Esophagus squamous epithelium (tissue), 5 donors: ENCODE measurements at regions not wholly inside any gene's neighbourhood (a gene's known extent, or its start where the extent isn't known, plus 50 kb on each side); places are given as distances from the start of the nearest gene placed in this dataset.
"Not testable (repeated sequence)": the region's sequence is repeated elsewhere in the genome, so short reads cannot be mapped to it uniquely, and the experiment has no call there.

ENCODE experiments used
- DNase-seq: peaks from one replicate; lab custom pipeline; 2025; lab: John Stamatoyannopoulos, UW
- H3K27ac ChIP-seq, 4 donors: fragments of 200-600 bp; sonication (generic); one replicate each; pipeline ENCODE4 v1.5.1; 2016 to 2019; ENCODE audit warnings: mild to moderate bottlenecking in 1 of 4
- H3K27me3 ChIP-seq, 4 donors: fragments of 200-600 bp; sonication (generic); 1 replicate in 3 of 4; 2 replicates in 1 of 4; pipeline versions ENCODE4 v1.5.1 to v1.6.0; 2017 to 2021; ENCODE audit warnings: antibody characterized with exemption in 1 of 4
- H3K36me3 ChIP-seq, 3 donors: fragments of 200-600 bp; sonication (generic); one replicate each; pipeline ENCODE4 v1.5.1; 2016 to 2019
- H3K4me1 ChIP-seq, 3 donors: fragments of 200-600 bp; sonication (generic); one replicate each; pipeline ENCODE4 v1.5.1; 2017 to 2019
- H3K4me3 ChIP-seq, 4 donors: fragments of 200-600 bp; sonication (generic); 1 replicate in 3 of 4; 2 replicates in 1 of 4; pipeline ENCODE4 v1.5.1; 2016 to 2019; ENCODE audit warnings: mild to moderate bottlenecking in 2 of 4, moderate library complexity in 1 of 4
- H3K9me3 ChIP-seq, 3 donors: fragments of 200-600 bp; sonication (generic); one replicate each; pipeline ENCODE4 v1.5.1; 2016 to 2019
- POLR2A ChIP-seq, 4 donors: fragments of 450-650 bp; IDR thresholded peaks; one replicate each; pipeline ENCODE4 v1.6.1; 2017; ENCODE audit warnings: antibody characterized with exemption in 4 of 4, mild to moderate bottlenecking in 4 of 4, moderate library complexity in 3 of 4
- WGBS, 2 donors: methylation state at CpG; one replicate each; pipeline ENCODE4 v1.1.5; 2018; 5-methylcytosine and 5-hydroxymethylcytosine counted together
- intact Hi-C: fragments of 100-400 bp; cut with DNase I; formaldehyde crosslinking; loops from one replicate; pipeline ENCODE4 v1.15.0; 2022
- TF ChIP-seq, protein P1 (sequence below), 6 experiments: fragments of 450-650 bp in 4 of 6; fragments of 200-600 bp in 2 of 6; sonication (generic) in 2 of 6; IDR thresholded peaks; one replicate each; pipeline ENCODE4 v1.5.1; 2016 to 2019; ENCODE audit warnings: antibody characterized with exemption in 6 of 6, mild to moderate bottlenecking in 4 of 6, moderate library complexity in 4 of 6
- donor health status: DM: yes; HTN: yes; CAD: no.

DNA sequence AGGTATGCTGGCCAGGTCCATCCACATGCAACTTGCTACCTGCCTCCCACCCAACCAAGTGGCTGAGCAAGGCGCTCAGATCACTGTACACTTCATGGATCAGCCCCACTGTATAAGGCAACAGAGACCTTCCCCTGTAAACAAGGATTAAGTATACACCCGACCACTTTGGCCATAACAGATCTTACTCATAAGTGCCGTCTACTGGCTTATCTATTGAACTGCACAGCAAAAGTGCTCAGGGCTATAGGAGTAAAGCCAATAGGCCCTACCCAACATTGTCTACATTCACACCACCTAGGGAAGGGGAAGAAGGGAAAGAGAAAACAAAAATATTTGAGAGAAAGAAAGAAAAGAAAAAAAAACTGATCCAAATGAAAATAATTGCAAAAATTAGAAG lies 663.9 kb upstream of the LRRTM1 start:
- Histone ChIP-seq H3K9me3 (peaks cover 0 to 44% (median 6%) of the 10 kb centered on the region in 3 donors), H3K27me3 (no peaks in the 10 kb centered on the region), H3K4me3 (no peak overlapping the region), H3K36me3 (no peaks in the 10 kb centered on the region), H3K27ac (no peak overlapping the region), H3K4me1 (no peaks in the 10 kb centered on the region)
- DNase-seq, result no peak
- intact Hi-C loops, result no loop called here
- WGBS, 2 donors, result 45 to 57% methylated on average over 2 to 3 of the region's 3 CpGs
- no peak for TF ChIP-seq POLR2A (IDR thresholded peaks at IDR 0.05)
- TF ChIP-seq, protein P1, sequence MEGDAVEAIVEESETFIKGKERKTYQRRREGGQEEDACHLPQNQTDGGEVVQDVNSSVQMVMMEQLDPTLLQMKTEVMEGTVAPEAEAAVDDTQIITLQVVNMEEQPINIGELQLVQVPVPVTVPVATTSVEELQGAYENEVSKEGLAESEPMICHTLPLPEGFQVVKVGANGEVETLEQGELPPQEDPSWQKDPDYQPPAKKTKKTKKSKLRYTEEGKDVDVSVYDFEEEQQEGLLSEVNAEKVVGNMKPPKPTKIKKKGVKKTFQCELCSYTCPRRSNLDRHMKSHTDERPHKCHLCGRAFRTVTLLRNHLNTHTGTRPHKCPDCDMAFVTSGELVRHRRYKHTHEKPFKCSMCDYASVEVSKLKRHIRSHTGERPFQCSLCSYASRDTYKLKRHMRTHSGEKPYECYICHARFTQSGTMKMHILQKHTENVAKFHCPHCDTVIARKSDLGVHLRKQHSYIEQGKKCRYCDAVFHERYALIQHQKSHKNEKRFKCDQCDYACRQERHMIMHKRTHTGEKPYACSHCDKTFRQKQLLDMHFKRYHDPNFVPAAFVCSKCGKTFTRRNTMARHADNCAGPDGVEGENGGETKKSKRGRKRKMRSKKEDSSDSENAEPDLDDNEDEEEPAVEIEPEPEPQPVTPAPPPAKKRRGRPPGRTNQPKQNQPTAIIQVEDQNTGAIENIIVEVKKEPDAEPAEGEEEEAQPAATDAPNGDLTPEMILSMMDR (IDR thresholded peaks at IDR 0.05), result no peak

DNA sequence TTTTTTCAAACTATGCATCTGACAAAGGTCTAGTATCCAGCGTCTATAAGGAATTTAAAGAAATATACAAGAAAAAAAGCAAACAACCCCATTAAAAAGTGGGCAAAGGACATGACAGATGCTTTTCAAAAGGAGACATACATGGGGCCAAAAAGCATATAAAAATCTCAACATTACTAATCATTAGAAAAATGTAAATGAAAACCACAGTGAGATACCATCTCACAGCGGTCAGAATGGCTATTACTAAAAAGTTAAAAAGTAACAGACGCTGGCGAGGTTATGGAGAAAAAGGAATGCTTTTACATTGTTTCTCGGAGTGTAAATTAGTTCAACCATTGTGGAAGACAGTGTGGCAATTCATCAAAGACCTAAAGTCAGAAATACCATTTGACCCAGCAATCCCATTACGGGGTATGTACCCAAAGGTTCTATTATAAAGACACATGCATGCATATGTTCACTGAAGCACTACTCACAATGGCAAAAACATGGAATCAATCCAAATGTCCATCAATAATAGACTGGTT lies 643.1 kb upstream of the LRRTM1 start:
- no peaks in the 10 kb centered on the region for H3K9me3 ChIP-seq
- H3K27me3 ChIP-seq, result no peaks in the 10 kb centered on the region
- no peak for TF ChIP-seq POLR2A (IDR thresholded peaks at IDR 0.05)
- TF ChIP-seq, protein P1 (IDR thresholded peaks at IDR 0.05), result no peak
- no peaks in the 10 kb centered on the region for H3K36me3 ChIP-seq
- H3K27ac ChIP-seq, result no peak overlapping the region
- 76 to 79% methylated on average over 6 of the region's 6 CpGs for WGBS, 2 donors
- H3K4me1 ChIP-seq, result no peaks in the 10 kb centered on the region
- intact Hi-C loops, result no loop called here
- DNase-seq, result no peak
- no peak overlapping the region for H3K4me3 ChIP-seq

DNA sequence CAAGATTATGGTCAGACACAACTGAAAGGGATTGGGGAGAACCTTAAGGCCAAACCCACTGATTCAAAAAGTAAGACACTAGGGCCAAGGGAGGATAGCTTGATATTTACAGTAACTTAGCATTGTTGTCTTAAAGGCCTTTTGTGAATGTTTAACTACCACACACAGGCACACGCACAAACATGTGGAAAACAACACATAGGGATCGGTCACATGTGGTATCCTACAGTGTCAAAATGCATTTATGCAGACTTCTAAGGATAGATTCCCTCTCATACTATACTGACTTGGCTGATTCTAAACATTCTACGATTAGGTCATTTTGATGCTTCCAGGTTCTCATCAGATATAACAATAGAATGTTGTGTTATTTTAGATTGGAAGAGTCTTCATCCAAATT lies 638.9 kb upstream of the LRRTM1 start:
- Histone ChIP-seq H3K36me3 (no peaks in the 10 kb centered on the region), H3K9me3 (no peaks in the 10 kb centered on the region), H3K27me3 (no peaks in the 10 kb centered on the region), H3K27ac (no peak overlapping the region), H3K4me1 (no peaks in the 10 kb centered on the region), H3K4me3 (no peak overlapping the region)
- 83 to 93% methylated on average over 3 of the region's 3 CpGs for WGBS, 2 donors
- no peak for TF ChIP-seq POLR2A (IDR thresholded peaks at IDR 0.05)
- TF ChIP-seq, protein P1 (IDR thresholded peaks at IDR 0.05), result no peak
- DNase-seq, result no peak
- intact Hi-C loops, result no loop called here

DNA sequence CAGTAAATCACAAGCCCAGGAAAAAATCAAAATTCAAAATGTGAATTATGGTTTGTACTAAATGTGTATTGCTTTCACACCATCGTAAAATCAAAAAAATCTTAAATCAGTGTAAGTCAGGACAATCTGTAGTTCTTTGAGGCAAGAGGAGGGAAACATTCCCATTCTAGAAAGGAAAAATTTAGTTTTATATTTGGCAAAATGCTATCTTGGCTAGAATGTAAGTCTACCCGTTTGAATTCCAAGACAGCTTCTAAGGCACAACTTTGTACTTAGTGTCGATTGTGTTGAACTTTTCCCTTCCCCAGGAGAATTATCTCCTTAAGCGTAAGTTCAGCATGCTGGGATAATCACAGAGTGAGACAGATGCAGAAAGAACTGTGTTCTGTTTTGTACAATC lies 638.2 kb upstream of the LRRTM1 start:
- WGBS, 2 donors, result 65 to 75% methylated on average over 4 of the region's 4 CpGs
- TF ChIP-seq, protein P1 (IDR thresholded peaks at IDR 0.05), result no peak
- no peak for TF ChIP-seq POLR2A (IDR thresholded peaks at IDR 0.05)
- intact Hi-C loops, result no loop called here

GRCh38 chr2:80938463-80938862 lies 633.9 kb upstream of the LRRTM1 start:
- no peak for DNase-seq
- Histone ChIP-seq H3K27me3 (no peaks in the 10 kb centered on the region), H3K4me1 (no peaks in the 10 kb centered on the region), H3K36me3 (no peaks in the 10 kb centered on the region), H3K9me3 (no peaks in the 10 kb centered on the region), H3K27ac (no peak overlapping the region), H3K4me3 (no peak overlapping the region)
- intact Hi-C loops, result no loop called here
- TF ChIP-seq POLR2A (IDR thresholded peaks at IDR 0.05), result no peak
- TF ChIP-seq, protein P1 (IDR thresholded peaks at IDR 0.05), result no peak
- WGBS, 2 donors, result 50 to 68% methylated on average over 3 of the region's 3 CpGs

More for the DNA sequence above, 638.2 kb upstream of the LRRTM1 start:
- no peaks in the 10 kb centered on the region for H3K9me3 ChIP-seq
- DNase-seq, result no peak
- no peak overlapping the region for H3K4me3 ChIP-seq
- no peaks in the 10 kb centered on the region for H3K4me1 ChIP-seq
- no peak overlapping the region for H3K27ac ChIP-seq
- no peaks in the 10 kb centered on the region for H3K27me3 ChIP-seq
- H3K36me3 ChIP-seq, result no peaks in the 10 kb centered on the region

DNA sequence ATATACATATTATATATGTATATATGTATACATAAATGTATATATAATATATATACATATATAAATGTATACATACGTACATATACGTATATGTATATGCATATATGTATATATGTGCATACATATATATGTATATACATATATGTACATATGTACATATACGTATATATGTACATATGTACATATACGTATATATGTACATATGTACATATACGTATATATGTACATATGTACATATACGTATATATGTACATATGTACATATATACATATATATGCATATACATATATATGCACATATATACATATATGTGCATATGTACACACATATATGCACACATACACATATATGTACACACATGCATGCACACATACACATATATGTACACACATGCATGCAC lies 627.3 kb upstream of the LRRTM1 start:
- intact Hi-C loops, H3K27ac ChIP-seq, H3K36me3 ChIP-seq, H3K4me3 ChIP-seq, H3K4me1 ChIP-seq, DNase-seq, H3K27me3 ChIP-seq: not testable (repeated sequence)
- WGBS, 2 donors, result 87 to 91% methylated on average over 6 of the region's 6 CpGs
- H3K9me3 ChIP-seq, result peaks cover 0 to 21% (median 0%) of the 10 kb centered on the region in 3 donors
